H9 (cell line): ENCODE measurements at regions not wholly inside any gene's neighbourhood (a gene's known extent, or its start where the extent isn't known, plus 50 kb on each side); places are given as distances from the start of the nearest gene placed in this dataset.

Experiments
- DNase-seq: peaks from one replicate; pipeline ENCODE4 v3.0.0-alpha.2; 2017
- H2AFZ ChIP-seq: one replicate; pipeline ENCODE4 v1.6.1; 2013; ENCODE audit warnings: mild to moderate bottlenecking, low read length, control low read depth, moderate library complexity
- H2AK5ac ChIP-seq: 2 replicates; pipeline ENCODE4 v1.6.1; 2013; ENCODE audit warnings: low read length, control low read depth, mixed read lengths; ENCODE audit not compliant: insufficient read length
- H2BK120ac ChIP-seq: one replicate; pipeline ENCODE4 v1.6.1; 2013; ENCODE audit warnings: low read depth, mild to moderate bottlenecking, low read length, control low read depth, inconsistent platforms; ENCODE audit not compliant: poor library complexity, severe bottlenecking
- H2BK12ac ChIP-seq: 2 replicates; pipeline ENCODE4 v1.6.1; 2013; ENCODE audit warnings: low read length, control low read depth, mixed read lengths, low read depth; ENCODE audit not compliant: insufficient read length
- H2BK15ac ChIP-seq: 2 replicates; pipeline ENCODE4 v1.6.1; 2013; ENCODE audit warnings: low read depth, low read length, control low read depth
- H2BK20ac ChIP-seq: one replicate; pipeline ENCODE4 v1.6.1; 2013; ENCODE audit warnings: low read depth, mild to moderate bottlenecking, low read length, control low read depth, inconsistent platforms; ENCODE audit not compliant: poor library complexity, severe bottlenecking
- H2BK5ac ChIP-seq: 2 replicates; pipeline ENCODE4 v1.6.1; 2013; ENCODE audit warnings: low read length, control low read depth, mixed read lengths; ENCODE audit not compliant: insufficient read length
- H3K14ac ChIP-seq: 2 replicates; pipeline ENCODE4 v1.6.1; 2013; ENCODE audit warnings: low read length, control low read depth; ENCODE audit not compliant: insufficient read depth
- H3K18ac ChIP-seq: 2 replicates; pipeline ENCODE4 v1.6.1; 2013; ENCODE audit warnings: low read depth, mild to moderate bottlenecking, mixed read lengths, low read length, control low read depth; ENCODE audit not compliant: insufficient read length
- H3K23ac ChIP-seq: 2 replicates; pipeline ENCODE4 v1.6.1; 2013; ENCODE audit warnings: low read length, control low read depth, mixed read lengths, low read depth; ENCODE audit not compliant: insufficient read length
- H3K23me2 ChIP-seq: 2 replicates; pipeline ENCODE4 v1.6.1; 2013; ENCODE audit warnings: low read depth, mild to moderate bottlenecking, mixed read lengths, low read length, control low read depth; ENCODE audit not compliant: insufficient read length, poor library complexity, severe bottlenecking
- H3K27ac ChIP-seq: 2 replicates; pipeline ENCODE4 v1.5.1; 2013; ENCODE audit warnings: low read length, control low read depth, mixed read lengths, low read depth; ENCODE audit not compliant: insufficient read length
- H3K27me3 ChIP-seq: 2 replicates; pipeline ENCODE4 v1.6.1; 2013; ENCODE audit warnings: low read length, control low read depth, inconsistent platforms; ENCODE audit not compliant: insufficient read depth
- H3K4ac ChIP-seq: 2 replicates; pipeline ENCODE4 v1.6.1; 2013; ENCODE audit warnings: low read depth, mild to moderate bottlenecking, control low read depth, inconsistent platforms, low read length, moderate library complexity
- H3K4me1 ChIP-seq: 2 replicates; pipeline ENCODE4 v1.6.1; 2013; ENCODE audit warnings: low read length, control low read depth, inconsistent platforms; ENCODE audit not compliant: insufficient read depth
- H3K4me2 ChIP-seq: 2 replicates; pipeline ENCODE4 v1.6.1; 2013; ENCODE audit warnings: low read length, control low read depth, mixed read lengths; ENCODE audit not compliant: insufficient read length, insufficient read depth
- H3K56ac ChIP-seq: 2 replicates; pipeline ENCODE4 v1.6.1; 2013; ENCODE audit warnings: low read depth, mild to moderate bottlenecking, mixed read lengths, low read length, control low read depth; ENCODE audit not compliant: insufficient read length
- H3K79me1 ChIP-seq: 2 replicates; pipeline ENCODE4 v1.6.1; 2013; ENCODE audit warnings: low read depth, mild to moderate bottlenecking, moderate library complexity, low read length, control low read depth, inconsistent platforms; ENCODE audit not compliant: insufficient read depth, poor library complexity, severe bottlenecking
- H3K79me2 ChIP-seq: 2 replicates; pipeline ENCODE4 v1.6.1; 2013; ENCODE audit warnings: low read length, control low read depth, inconsistent platforms; ENCODE audit not compliant: insufficient read depth
- H3K9ac ChIP-seq: 2 replicates; pipeline ENCODE4 v1.6.1; 2013; ENCODE audit warnings: low read length, control low read depth, mixed read lengths; ENCODE audit not compliant: insufficient read length; ENCODE audit errors: extremely low read depth
- H3K9me3 ChIP-seq: one replicate; pipeline ENCODE4 v1.6.1; 2013; ENCODE audit warnings: low read depth, low read length, inconsistent platforms; ENCODE audit not compliant: control insufficient read depth
- H3T11ph ChIP-seq: one replicate; pipeline ENCODE4 v1.6.1; 2013; ENCODE audit warnings: mild to moderate bottlenecking, low read length, control low read depth, inconsistent platforms
- H4K20me1 ChIP-seq: one replicate; pipeline ENCODE4 v1.6.1; 2013; ENCODE audit not compliant: control insufficient read depth, insufficient read length, insufficient read depth
- H4K5ac ChIP-seq: 2 replicates; pipeline ENCODE4 v1.6.1; 2013; ENCODE audit warnings: low read depth, mild to moderate bottlenecking, mixed read lengths, low read length, control low read depth; ENCODE audit not compliant: insufficient read length
- H4K8ac ChIP-seq: replicated peaks from 2 replicates; pipeline ENCODE4 v1.6.1; 2013; ENCODE audit warnings: low read length, control low read depth, mixed read lengths, low read depth; ENCODE audit not compliant: insufficient read length
- H4K91ac ChIP-seq: 2 replicates; pipeline ENCODE4 v1.6.1; 2013; ENCODE audit warnings: low read depth, mild to moderate bottlenecking, moderate library complexity, mixed read lengths, low read length, control low read depth; ENCODE audit not compliant: insufficient read length
- H3K27ac Mint-ChIP-seq, 3 experiments: 2 replicates in 2 of 3; 3 replicates in 1 of 3; pipeline ENCODE4 v1.8.0; 2020 to 2021; ENCODE audit warnings: mixed read lengths in 3 of 3, mild to moderate bottlenecking in 1 of 3, moderate library complexity in 1 of 3
- H3K27me3 Mint-ChIP-seq: 2 replicates; pipeline ENCODE4 v1.8.0; 2021; ENCODE audit warnings: low read depth, mild to moderate bottlenecking, moderate library complexity, mixed read lengths
- H3K36me3 Mint-ChIP-seq, 3 experiments: 2 replicates in 2 of 3; 3 replicates in 1 of 3; pipeline ENCODE4 v1.8.0; 2020 to 2021; ENCODE audit warnings: low read depth in 3 of 3, mixed read lengths in 3 of 3; ENCODE audit not compliant: insufficient read depth in 1 of 3
- H3K4me1 Mint-ChIP-seq, 2 experiments: 2 replicates each; pipeline ENCODE4 v1.8.0; 2020; ENCODE audit warnings: mixed read lengths in 2 of 2
- H3K4me3 Mint-ChIP-seq, 2 experiments: 2 replicates in 1 of 2; 3 replicates in 1 of 2; pipeline ENCODE4 v1.8.0; 2020 to 2021; ENCODE audit warnings: mild to moderate bottlenecking in 2 of 2, mixed read lengths in 2 of 2, moderate library complexity in 1 of 2
- H3K9me3 Mint-ChIP-seq, 2 experiments: 2 replicates in 1 of 2; 3 replicates in 1 of 2; pipeline ENCODE4 v1.8.0; 2020; ENCODE audit warnings: mild to moderate bottlenecking in 2 of 2, mixed read lengths in 2 of 2, moderate library complexity in 1 of 2
- CTCF ChIP-seq: fragments of 200-600 bp; sonication (generic); conservative IDR thresholded peaks from 3 replicates; pipeline ENCODE4 v1.8.0; 2021; ENCODE audit warnings: antibody characterized with exemption, mild to moderate bottlenecking
- WGBS: extraction: QIAGEN DNeasy Blood & Tissue Kit; methylation state at CpG from one replicate; pipeline ENCODE4 v1.1.7; 2013; ENCODE audit warnings: missing lambda C conversion rate, low lambda C conversion rate, mixed read lengths; ENCODE audit not compliant: insufficient read length; ENCODE audit errors: extremely low coverage; 5-methylcytosine and 5-hydroxymethylcytosine counted together

- Histone ChIP-seq H3K4me1 (no peaks in the 10 kb centered on the region), H2BK5ac (no peak overlapping the region), H3K27ac (no peak overlapping the region), H2BK12ac (no peak overlapping the region), H2BK15ac (no peak overlapping the region), H2BK20ac (no peak overlapping the region), H3K18ac (no peak overlapping the region), H4K20me1 (no peaks in the 10 kb centered on the region), H3T11ph (no peak overlapping the region), H3K23me2 (no peaks in the 10 kb centered on the region), H4K8ac (no peak overlapping the region), H2BK120ac (no peak overlapping the region), H3K4me2 (no peak overlapping the region), H3K9ac (no peak overlapping the region), H2AFZ (no peak overlapping the region), H3K56ac (no peak overlapping the region), H2AK5ac (no peak overlapping the region), H3K4ac (no peak overlapping the region), H3K79me1 (no peaks in the 10 kb centered on the region), H3K9me3 (no peaks in the 10 kb centered on the region), H3K79me2 (no peaks in the 10 kb centered on the region), H3K14ac (no peak overlapping the region), H3K23ac (no peak overlapping the region), H4K5ac (no peak overlapping the region), H4K91ac (no peak overlapping the region), H3K27me3 (no peaks in the 10 kb centered on the region)
- Mint-ChIP-seq H3K4me3 (no peak overlapping the region), H3K27me3 (peaks cover 2% of the 10 kb centered on the region; the same call in 1 of the 2 replicates), H3K27ac (no peak overlapping the region), H3K4me1 (peaks cover 8 to 15% of the 10 kb centered on the region in 2 experiments), H3K36me3 (no peaks in the 10 kb centered on the region), H3K9me3 (no peaks in the 10 kb centered on the region)
- no peak for TF ChIP-seq CTCF
- no CpG with 5 or more reads among the region's 7 CpGs for whole genome bisulfite sequencing
- DNase-seq = no peak
These were observed 73.8 kb upstream of the S1PR1 start for GRCh38 chr1:101162736-101163735.
